ENCODE measurements at regions not wholly inside any gene's neighbourhood (a gene's known extent, or its start where the extent isn't known, plus 50 kb on each side); places are given as distances from the start of the nearest gene placed in this dataset.

DNA sequence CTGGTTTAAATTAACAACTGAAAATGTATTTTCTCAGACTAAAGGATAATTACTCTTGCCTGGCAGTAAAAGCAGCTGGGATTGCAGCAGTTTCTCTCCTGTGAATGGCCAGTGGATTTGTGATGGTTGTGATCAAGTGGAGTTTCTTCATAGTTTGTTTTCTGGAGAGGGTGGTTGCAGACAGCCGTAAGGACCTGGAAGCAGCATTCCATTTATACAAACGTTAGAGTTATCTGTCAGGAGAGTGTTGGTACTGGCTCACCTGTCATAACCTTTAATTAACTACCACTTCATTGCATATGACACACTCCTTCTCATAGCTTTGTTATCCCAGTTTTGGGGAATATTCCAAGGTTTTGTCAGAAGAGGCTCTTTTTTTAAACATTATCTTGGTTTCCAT lies 258.4 kb upstream of the SLC10A2 start:
- Histone ChIP-seq H3K27ac (no peak overlapping the region), H3K9me2 (replicated peaks; ENCODE audit: insufficient read depth) (no peaks in the 10 kb centered on the region), H3K9me3 (ENCODE audit: low read depth) (no peaks in the 10 kb centered on the region), H3K4me2 (no peak overlapping the region), H3K79me2 (no peaks in the 10 kb centered on the region), H3K36me3 (replicated peaks; ENCODE audit: insufficient read depth, low read depth) (no peaks in the 10 kb centered on the region), H3K27me3 (no peaks in the 10 kb centered on the region), H4K20me1 (ENCODE audit: insufficient read depth, poor library complexity, severe bottlenecking) (no peaks in the 10 kb centered on the region), H3K4me3 (no peak overlapping the region), H3K4me1 (ENCODE audit: insufficient read depth) (no peaks in the 10 kb centered on the region), H2AFZ (no peak overlapping the region)
- no peak for TF ChIP-seq EZH2phosphoT487 (IDR thresholded peaks at IDR 0.05; ENCODE audit: low read depth, severe bottlenecking, unreplicated experiment)
- TF ChIP-seq, protein P1, sequence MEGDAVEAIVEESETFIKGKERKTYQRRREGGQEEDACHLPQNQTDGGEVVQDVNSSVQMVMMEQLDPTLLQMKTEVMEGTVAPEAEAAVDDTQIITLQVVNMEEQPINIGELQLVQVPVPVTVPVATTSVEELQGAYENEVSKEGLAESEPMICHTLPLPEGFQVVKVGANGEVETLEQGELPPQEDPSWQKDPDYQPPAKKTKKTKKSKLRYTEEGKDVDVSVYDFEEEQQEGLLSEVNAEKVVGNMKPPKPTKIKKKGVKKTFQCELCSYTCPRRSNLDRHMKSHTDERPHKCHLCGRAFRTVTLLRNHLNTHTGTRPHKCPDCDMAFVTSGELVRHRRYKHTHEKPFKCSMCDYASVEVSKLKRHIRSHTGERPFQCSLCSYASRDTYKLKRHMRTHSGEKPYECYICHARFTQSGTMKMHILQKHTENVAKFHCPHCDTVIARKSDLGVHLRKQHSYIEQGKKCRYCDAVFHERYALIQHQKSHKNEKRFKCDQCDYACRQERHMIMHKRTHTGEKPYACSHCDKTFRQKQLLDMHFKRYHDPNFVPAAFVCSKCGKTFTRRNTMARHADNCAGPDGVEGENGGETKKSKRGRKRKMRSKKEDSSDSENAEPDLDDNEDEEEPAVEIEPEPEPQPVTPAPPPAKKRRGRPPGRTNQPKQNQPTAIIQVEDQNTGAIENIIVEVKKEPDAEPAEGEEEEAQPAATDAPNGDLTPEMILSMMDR (IDR thresholded peaks at IDR 0.05; ENCODE audit: poor library complexity) = no peak
- no peak for TF ChIP-seq EZH2 (IDR thresholded peaks at IDR 0.05; ENCODE audit: borderline replicate concordance)
- 26% methylated on average over 2 of the region's 2 CpGs for WGBS (ENCODE audit: low lambda C conversion rate, missing lambda C conversion rate)
- no peak for DNase-seq (ENCODE audit: low spot score)

DNA sequence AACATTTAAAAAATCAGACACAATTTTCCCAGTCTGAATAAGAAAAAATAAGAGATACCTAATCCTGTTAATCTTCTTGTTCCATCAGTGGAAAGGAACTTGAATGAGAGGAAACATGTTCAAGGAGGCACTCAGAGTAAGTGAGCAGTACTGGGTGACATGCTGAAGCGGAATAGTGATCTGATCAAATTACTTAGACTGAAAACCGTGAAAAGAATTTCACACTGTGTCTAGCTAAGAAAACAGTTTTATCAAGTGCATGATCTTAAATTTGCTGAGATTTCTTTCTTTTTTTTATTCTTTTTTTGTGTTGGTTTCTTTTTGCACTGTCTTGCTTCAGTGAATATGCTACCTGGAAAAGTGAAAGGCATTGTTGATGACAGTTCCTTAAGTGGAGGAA lies 249.5 kb upstream of the SLC10A2 start:
- TF ChIP-seq, protein P1 (IDR thresholded peaks at IDR 0.05; ENCODE audit: poor library complexity) = no peak
- Histone ChIP-seq H3K27ac (no peak overlapping the region), H4K20me1 (ENCODE audit: insufficient read depth, poor library complexity, severe bottlenecking) (no peaks in the 10 kb centered on the region), H2AFZ (no peak overlapping the region), H3K79me2 (no peaks in the 10 kb centered on the region), H3K27me3 (no peaks in the 10 kb centered on the region), H3K9me3 (ENCODE audit: low read depth) (no peaks in the 10 kb centered on the region), H3K36me3 (replicated peaks; ENCODE audit: insufficient read depth, low read depth) (no peaks in the 10 kb centered on the region), H3K4me1 (ENCODE audit: insufficient read depth) (peaks cover 5% of the 10 kb centered on the region), H3K9me2 (replicated peaks; ENCODE audit: insufficient read depth) (no peaks in the 10 kb centered on the region), H3K4me2 (no peak overlapping the region), H3K4me3 (no peak overlapping the region)
- 90% methylated on average over 2 of the region's 2 CpGs for WGBS (ENCODE audit: low lambda C conversion rate, missing lambda C conversion rate)
- no peak for DNase-seq (ENCODE audit: low spot score)

DNA sequence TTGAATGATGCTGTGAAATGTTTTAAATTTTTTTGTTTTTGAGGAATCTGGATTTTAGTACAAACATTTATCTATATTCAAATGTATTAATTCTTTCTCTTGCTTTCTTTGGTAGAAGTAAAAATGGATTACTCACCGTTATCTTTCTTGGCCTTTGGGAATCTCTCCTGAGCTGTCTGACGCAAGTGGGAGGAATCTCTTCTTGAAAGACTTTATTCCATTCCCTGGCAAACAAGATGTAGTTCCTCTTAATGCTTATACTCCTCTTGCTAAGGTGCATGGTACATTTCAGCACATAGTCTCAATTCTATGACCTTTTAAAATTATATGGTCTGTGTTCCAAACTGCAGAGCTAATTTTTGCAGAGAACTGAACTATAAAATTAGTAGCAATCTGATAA lies 246.2 kb upstream of the SLC10A2 start:
- TF ChIP-seq EZH2 (IDR thresholded peaks at IDR 0.05; ENCODE audit: borderline replicate concordance) = no peak
- TF ChIP-seq, protein P1 (IDR thresholded peaks at IDR 0.05; ENCODE audit: poor library complexity) = no peak
- no peak for DNase-seq (ENCODE audit: low spot score)
- no peaks in the 10 kb centered on the region for H3K27me3 ChIP-seq
- no peaks in the 10 kb centered on the region for H3K9me3 ChIP-seq (ENCODE audit: low read depth)
- no peak overlapping the region for H3K4me2 ChIP-seq
- no peak overlapping the region for H3K4me3 ChIP-seq
- H3K79me2 ChIP-seq = no peaks in the 10 kb centered on the region
- no peaks in the 10 kb centered on the region for H3K9me2 ChIP-seq (replicated peaks; ENCODE audit: insufficient read depth)
- H3K4me1 ChIP-seq (ENCODE audit: insufficient read depth) = peaks cover 5% of the 10 kb centered on the region
- no peaks in the 10 kb centered on the region for H3K36me3 ChIP-seq (replicated peaks; ENCODE audit: insufficient read depth, low read depth)
- no peak overlapping the region for H3K27ac ChIP-seq
- no peak overlapping the region for H2AFZ ChIP-seq
- WGBS (ENCODE audit: low lambda C conversion rate, missing lambda C conversion rate) = 88% methylated on average over 2 of the region's 2 CpGs
- H4K20me1 ChIP-seq (ENCODE audit: insufficient read depth, poor library complexity, severe bottlenecking) = no peaks in the 10 kb centered on the region

DNA sequence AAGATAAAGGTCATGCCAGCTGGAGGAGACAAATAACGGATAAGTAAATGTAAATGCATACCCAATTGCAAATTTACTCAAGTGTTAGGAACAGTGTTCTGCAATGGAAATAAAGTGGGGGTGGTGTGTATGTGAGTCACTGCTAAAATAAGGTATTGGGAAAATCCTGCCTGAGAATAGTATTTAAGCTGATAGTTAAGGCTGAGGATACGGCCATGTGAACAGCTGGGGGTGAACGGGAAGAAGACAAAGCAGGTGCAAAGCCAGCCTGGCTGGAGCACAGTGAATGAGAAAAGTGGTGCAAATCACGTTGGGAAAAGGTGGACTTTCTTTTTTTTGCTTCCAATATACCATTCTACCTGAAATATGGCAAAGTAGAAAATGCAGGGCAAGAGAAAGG lies 242.4 kb upstream of the SLC10A2 start:
- Histone ChIP-seq H3K9me2 (replicated peaks; ENCODE audit: insufficient read depth) (no peaks in the 10 kb centered on the region), H3K27ac (no peak overlapping the region), H3K27me3 (no peaks in the 10 kb centered on the region), H3K36me3 (replicated peaks; ENCODE audit: insufficient read depth, low read depth) (no peaks in the 10 kb centered on the region), H3K4me3 (no peak overlapping the region), H3K4me1 (ENCODE audit: insufficient read depth) (peaks cover under 1% of the 10 kb centered on the region), H3K4me2 (no peak overlapping the region), H4K20me1 (ENCODE audit: insufficient read depth, poor library complexity, severe bottlenecking) (no peaks in the 10 kb centered on the region), H3K9me3 (ENCODE audit: low read depth) (no peaks in the 10 kb centered on the region), H2AFZ (no peak overlapping the region), H3K79me2 (no peaks in the 10 kb centered on the region)
- DNase-seq (ENCODE audit: low spot score) = no peak
- TF ChIP-seq EZH2 (IDR thresholded peaks at IDR 0.05; ENCODE audit: borderline replicate concordance) (no peak), EZH2phosphoT487 (IDR thresholded peaks at IDR 0.05; ENCODE audit: low read depth, severe bottlenecking, unreplicated experiment) (no peak)
- TF ChIP-seq, protein P1 (IDR thresholded peaks at IDR 0.05; ENCODE audit: poor library complexity) = no peak
- WGBS (ENCODE audit: low lambda C conversion rate, missing lambda C conversion rate) = 83% methylated on average over 4 of the region's 4 CpGs

Measured in hepatocyte (in vitro differentiated cells).